SW480 (cell line): ENCODE measurements at regions not wholly inside any gene's neighbourhood (a gene's known extent, or its start where the extent isn't known, plus 50 kb on each side); places are given as distances from the start of the nearest gene placed in this dataset.
"Not testable (repeated sequence)": the region's sequence is repeated elsewhere in the genome, so short reads cannot be mapped to it uniquely, and the experiment has no call there.

Source experiments
- DNase-seq: peaks from one replicate; pipeline ENCODE4 v3.0.0-alpha.2; 2016; ENCODE audit warnings: low spot score

DNA sequence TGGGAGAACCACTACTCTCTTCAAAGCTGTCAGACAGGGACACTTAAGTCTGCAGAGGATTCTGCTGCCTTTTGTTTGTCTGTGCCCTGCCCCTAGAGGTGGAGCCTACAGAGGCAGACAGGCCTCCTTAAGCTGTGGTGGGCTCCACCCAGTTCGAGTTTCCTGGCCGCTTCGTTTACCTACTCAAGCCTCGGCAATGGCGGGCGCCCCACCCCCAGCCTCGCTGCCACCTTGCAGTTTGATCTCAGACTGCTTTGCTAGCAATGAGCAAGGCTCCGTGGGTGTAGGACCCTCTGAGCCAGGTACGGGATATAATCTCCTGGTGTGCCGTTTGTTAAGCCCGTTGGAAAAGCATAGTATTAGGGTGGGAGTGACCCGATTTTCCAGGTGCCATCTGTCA is 267.9 kb upstream of the GRAMD2B start:
- DNase-seq, result not testable (repeated sequence)

DNA sequence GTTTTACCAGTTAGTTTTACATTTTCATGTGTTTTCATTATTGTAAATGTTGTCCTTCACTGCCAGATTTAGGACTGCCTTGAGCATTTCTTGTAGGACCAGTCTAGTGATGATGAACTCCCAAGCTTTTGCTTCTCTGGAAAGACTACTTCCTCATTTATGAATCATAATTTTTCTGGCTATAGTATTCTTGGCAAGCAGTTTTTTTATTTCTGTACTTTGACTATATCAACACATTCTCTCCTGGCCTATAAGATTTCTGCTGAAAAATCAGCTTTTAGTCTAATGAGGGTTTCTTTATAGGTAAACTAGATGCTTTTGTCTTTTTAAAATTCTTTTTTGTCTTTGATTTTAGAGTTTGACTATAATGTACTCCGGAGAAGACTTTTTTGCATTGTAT is 256.8 kb upstream of the GRAMD2B start:
- DNase-seq, result no peak

DNA sequence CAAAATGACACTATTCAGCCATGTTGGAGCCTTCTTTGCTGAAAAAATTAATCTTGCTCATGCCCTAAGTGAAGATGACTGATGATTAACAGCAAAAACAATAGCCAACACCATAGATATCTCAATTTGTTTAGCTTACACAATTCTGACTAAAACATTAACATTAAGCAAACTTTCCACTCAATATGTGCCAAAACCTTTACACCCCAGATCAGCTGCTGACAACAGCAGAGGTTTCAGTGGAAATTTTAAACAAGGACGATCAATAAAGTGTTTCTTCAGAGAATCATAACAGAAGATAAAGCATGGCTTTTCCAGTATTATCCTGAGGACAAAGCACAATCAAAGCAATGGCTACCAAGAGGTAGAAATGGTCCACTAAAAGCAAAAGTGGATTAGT is 254.4 kb upstream of the GRAMD2B start:
- no peak for DNase-seq

DNA sequence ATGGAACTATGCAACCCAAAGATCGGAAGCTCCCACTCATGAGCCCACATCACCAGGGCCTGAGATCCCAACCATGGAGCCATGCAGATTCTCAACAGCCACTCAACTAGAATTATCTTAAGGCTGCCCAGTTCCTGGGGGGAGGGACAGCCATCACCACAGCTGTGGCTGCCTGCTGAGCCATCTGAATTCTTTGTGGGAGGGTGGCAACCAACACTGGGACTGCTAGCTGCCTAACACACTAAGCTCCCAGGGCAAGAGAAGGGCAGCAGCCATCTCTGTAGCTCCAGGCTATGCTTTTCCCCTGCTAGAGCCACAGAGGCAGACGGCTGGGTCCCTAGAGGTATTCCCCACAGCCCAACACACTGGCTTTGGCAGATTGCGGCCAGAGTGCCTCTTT is 251.3 kb upstream of the GRAMD2B start:
- no peak for DNase-seq

DNA sequence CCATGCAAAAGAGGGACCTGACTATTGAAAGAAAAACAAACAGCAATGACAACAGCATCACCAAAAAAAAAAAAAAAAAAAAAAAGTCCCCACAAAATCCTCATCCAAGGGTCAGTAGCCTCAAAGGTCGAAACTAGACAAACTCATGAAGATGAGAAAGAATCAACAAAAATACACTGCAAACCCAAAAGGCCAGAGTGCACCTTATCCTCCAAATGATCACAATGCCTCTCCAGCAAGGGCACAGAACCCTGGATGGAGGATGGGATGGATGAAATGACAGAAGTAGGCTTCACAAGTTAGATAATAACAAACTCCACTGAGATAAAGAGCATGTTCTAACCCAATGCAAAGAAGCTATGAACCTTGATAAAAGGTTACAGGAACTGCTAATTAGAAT is 250.4 kb upstream of the GRAMD2B start:
- no peak for DNase-seq

DNA sequence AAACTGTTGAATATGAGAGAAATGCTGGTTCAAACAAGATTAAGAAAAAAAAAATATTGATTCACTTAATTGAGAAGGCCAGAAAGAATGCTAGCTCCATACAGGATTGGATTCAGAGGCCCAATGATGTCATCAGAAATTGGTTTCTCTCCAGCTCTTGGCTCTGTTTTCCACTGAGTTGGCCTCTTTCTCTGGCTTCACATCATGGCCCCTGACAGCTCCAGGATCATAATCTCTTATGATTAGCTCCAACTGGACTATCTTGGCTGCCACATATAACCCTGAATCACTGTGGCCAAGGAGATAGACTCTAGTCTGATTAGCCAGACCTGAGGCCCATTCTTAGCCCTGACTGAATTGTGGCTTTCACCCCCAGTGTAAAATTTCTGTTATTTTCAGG is 244.7 kb upstream of the GRAMD2B start:
- no peak for DNase-seq

DNA sequence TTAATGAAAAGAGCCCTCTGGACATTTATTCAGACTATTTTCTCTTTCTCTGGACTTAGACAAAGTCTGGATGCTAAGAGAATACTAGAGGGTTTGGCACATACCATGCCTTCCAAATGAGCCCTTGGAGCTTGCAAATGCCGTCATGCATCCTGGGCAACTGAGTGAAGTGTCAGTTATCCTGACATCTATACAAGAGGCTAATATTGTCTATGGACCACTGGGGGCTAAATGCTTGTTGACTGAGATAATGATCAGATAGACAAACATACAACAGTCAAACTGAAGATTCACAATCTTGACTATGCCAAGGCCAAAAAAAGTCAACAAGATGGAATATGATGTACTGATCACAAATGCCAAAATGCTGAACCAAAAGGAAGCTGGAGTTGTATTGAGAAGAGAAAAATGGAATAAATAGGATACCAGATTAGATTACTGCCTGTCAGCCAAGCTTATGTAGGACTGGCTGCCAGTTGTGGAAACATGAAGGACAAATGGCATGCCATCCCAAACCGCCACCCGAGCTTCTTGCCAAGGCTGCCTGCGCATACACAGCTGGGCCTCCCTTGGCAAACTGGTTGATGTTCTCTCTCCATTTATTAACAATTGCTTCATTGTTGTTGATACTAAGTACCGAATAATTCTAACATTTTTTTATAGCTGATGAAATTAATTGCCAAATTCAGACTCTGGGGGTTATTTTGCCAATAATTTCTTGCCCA is 240.1 kb upstream of the GRAMD2B start:
- DNase-seq, result no peak

DNA sequence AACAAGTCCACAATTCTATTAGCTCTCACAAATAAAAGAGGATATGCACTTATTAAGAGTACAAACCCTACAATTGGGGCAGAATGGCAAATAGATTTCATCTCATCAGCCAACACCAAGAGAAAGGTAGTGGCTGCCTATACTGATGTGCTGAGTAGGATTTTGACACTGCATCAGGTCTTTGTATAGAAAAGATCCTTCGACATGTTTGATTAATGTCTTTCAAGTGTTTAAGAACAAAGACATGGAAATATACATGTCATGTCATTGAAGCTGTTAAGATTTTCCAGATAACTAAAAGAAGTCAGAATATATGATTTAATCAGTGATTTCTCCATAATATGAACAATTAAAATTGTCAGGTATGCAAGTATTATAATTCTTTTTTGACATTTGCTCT is 238.7 kb upstream of the GRAMD2B start:
- no peak for DNase-seq

DNA sequence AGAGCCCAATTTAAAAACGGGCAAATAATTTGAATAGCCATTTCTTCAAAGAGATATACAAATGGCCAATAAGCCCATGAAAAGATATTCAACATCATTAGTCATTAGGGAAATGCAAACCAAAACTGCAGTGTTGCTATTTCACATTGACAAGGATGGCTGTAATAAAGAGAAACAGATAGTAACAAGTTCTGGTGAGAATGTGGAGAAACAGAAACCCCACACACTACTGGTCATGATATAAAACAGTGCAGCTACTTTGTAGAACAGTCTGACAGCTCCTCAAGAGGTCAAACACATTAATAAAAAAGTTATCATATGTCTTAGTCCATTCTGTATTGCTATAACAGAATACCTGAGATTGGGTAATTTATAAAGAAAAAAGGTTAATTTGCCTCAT is 237.0 kb upstream of the GRAMD2B start:
- no peak for DNase-seq

DNA sequence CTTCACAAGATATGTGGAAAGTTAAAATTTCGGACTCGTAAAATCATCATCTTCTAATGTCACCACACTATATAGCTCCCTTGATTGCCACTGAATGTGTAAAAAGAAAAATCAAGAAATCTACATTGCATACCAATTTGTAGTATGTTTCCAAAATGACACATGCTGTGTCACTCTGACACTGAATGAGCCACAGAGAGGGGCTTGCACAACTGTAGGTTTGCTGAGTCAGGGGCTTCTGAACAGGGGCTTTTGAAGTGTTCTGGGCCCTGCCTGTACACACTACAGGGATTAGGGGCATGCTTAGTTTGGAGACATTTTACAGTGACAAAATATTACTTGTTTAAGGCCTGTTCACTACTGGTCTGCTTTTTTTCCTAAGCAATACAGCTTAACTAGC is 234.4 kb upstream of the GRAMD2B start:
- DNase-seq, result no peak

DNA sequence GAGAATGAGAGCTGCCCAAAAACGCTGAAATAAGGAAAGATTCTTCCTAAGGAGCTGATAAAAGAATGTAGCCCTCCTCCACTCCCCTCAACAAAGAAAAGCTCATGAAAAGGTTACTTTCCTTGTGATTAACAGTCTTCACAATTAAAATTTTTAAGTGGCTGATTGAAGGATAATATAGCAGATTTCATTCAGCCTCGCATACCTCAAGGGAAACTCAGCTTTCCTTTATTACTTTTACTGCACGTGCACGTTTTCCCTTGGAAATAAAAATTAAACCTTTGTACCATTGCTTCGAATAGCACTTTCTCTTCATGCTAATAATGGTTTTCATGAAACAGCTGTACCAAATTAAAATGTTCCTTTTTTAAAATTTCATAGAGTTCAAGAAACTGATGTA is 234.0 kb upstream of the GRAMD2B start:
- no peak for DNase-seq

DNA sequence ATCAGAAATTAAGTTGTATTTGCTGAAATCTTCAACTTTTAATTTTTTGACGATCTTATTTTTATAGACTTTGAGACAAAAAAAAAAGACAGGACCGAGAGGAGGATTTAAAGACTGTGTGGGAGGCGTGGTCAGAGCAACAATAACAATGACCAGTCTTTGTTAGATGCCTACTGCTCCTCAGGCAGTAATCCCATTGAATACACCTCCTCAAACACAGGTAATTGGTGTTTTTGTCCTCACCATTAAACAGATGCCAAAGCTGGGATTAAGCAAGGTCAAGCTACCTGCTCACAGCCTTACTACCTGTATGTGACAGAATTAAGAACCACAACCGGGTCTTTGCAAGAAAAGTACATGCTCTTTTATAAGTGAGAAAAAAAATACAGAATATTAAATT is 233.3 kb upstream of the GRAMD2B start:
- no peak for DNase-seq

DNA sequence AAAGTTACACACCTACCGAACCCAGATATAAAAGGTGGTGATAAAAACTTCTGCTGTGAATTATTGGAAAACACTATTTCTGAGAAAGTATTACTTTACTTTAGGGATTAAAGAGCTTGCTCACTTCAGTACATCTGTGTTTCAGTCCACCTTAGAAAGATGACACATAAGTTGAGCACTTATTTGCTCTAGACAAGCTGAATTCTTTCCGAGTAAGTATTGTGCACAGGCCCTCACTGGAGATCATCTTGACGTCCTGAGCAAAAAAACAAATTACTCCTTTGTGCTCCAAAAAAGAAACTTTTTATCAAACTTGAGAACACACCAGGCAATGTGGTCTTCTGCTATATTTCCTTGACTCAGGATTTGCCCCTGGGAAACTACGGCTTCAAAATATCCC is 231.0 kb upstream of the GRAMD2B start:
- no peak for DNase-seq

DNA sequence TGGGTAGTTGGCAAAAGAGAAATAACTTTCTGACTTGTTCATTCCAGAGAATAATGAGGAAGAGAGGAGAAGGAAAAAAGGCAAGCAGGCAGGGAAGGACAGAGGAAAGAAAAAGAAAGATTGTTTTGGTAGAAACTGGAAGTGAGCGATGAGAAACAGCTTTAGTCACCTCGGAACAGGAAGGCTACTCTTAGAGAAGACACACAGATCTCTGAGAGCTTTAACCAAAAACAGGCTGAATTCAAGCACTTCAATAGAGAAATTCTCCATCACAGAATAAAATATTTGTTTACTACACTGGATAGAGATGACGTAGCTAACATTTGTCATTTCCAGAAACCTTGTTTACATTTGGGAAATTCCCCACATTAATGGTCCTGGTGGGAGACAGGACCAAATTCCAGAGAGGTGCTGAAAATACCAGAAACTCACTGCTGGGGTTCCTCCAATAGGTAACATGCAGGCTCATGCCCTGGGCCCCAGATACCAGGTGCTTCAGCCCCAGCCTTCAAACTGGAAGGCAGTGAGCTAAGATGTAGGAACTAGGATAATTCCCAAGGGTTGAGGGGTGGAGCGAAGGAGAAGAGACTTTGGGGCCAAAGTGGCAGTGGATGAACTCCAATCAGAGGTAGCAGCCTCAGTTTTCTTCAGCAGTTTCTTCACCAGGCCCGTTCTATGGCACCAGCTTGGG is 227.7 kb upstream of the GRAMD2B start:
- no peak for DNase-seq

DNA sequence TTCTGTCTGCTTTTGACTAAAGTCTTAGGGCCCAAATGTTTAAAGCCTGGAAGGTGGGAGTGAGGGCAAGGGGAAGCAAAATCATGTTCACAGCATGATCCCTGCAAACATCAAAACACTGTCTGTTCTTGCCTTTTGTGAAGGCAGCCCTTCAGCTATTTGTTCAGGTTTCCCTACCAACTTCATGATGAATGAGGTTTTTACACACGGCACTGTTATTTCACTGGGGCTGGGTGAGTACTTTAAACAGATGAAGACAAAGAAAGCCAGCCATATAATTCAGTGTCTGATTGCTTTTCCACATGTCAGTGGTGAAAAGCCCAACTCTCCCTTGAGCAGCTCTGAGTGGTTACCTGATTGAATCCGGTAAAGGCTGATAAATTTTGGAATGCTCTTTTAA is 224.7 kb upstream of the GRAMD2B start:
- DNase-seq, result no peak

DNA sequence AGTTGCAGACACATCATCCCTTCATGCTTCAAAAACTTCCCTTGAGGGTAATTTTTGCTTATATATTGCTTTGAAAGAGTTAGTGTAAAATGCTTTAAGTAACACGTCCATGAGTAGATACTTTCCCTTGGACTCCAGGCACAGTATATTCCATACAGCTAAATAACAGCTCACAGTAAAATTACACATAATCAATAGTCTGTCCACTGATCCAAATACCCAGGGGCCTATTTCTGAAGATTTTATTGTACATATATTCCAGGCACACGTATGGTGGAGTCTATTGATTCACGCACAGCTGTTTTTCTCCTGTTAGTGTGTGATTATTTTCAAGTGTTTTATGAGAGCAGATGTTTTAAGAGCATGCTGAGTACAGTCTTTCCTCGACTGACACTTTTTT is 223.7 kb upstream of the GRAMD2B start:
- DNase-seq, result no peak

DNA sequence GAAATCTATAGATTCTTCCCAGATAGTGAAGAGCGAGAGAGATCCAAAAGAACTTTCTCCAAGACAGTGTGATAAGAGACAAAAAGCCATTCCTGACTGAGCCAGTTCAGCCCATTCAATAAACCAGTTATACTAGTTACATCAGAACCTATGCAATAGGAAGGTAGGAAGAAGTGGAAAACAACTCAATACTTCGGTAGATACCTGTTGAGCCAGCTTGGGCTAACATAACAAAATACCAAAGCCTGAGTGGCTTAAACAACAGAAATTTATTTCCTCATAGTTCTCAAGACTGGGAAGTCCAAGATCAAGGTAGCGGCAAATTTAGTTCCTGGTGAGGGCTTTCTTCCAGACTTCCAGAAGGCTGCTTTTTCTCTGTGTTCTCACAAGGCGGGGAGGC is 214.5 kb upstream of the GRAMD2B start:
- DNase-seq, result no peak

DNA sequence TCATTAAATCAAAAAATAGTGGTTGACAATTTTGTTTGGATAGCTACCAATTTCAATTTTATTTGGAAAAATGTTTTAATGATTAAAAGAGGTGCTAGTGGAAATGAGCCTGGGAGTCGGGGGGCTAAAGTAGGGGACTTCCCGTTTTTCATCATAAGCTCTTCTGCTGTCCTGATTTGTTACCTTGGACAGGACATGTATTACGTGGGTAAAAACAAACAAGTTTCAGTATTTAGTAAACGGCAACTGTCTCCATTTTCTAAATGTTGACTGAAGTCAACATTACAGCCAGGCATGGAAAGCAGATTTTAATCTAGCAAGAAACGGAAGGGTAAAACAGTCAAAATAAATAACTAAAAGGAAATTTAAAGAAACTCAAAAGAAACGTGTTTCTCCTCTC is 212.3 kb upstream of the GRAMD2B start:
- DNase-seq, result no peak

DNA sequence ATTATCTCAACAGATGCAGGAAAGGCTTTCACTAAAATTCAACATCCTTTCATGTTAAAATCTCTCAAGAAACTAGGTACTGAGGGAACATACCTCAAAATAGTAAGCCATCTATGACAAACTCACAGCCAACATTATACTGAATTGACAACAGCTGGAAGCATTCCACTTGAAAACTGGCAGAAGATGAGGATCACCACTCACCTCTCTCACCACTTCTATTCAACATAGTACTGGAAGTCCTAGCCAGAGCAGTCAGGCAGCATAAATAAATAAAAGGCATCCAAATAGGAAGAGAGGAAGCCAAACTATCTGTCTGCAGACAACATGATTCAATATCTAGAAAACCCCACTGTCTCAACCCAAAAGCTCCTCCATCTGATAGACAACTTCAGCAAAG is 203.6 kb upstream of the GRAMD2B start:
- DNase-seq, result no peak

DNA sequence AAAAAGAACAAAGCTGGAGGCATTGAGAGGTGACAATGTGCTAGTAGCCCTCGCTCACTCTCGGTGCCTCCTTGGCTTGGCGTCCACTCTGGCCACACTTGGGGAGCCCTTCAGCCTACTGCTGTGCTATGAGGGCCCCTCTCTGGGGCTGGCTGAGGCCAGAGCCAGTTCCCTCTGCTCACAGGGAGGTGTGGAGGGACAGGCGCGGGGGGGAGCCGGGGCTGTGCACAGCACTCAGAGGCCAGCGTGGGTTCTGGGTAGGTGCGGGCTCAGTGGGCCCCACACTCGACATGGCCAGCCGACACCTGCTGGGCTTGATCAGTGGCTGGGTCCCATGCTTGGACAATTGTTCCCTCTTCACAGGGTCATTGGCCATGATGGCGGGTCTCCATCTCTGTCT is 202.5 kb upstream of the GRAMD2B start:
- DNase-seq, result no peak

DNA sequence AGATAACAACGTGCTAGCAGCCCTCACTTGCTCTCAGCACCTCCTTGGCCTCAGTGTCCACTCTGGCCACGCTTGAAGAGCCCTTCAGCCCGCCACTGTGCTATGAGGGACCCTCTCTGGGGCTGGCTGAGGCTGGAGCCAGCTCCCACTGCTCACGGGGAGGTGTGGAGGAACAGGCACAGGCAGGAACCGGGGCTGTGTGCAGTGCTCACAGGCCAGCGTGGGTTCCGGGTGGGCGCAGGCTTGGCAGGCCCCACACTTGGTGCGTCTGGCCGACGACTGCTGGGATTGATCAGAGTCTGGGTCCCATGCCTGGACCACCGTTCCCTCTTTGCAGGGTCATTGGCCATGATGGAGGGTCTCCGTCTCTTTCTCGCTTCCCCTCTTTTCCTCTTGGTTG is 194.3 kb upstream of the GRAMD2B start:
- no peak for DNase-seq

DNA sequence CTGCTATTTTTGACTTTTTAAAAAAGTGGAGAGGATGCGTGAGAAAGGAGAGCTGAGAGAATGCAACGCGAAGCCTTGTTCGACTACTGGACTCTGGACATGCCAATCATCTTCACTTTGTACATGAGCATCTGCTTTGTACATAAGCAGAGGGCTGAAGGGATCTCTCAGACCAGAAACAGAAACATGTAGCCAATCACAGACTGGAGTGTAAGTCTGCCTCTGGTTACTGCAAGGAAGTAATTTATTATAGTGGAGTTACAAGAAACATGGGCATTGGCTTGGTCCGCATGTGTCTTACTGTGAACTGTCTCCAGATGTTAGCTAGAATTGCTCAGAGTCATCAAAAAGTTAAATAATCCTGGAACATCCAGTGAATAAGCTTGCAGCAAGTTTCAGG is 190.0 kb upstream of the GRAMD2B start:
- no peak for DNase-seq

DNA sequence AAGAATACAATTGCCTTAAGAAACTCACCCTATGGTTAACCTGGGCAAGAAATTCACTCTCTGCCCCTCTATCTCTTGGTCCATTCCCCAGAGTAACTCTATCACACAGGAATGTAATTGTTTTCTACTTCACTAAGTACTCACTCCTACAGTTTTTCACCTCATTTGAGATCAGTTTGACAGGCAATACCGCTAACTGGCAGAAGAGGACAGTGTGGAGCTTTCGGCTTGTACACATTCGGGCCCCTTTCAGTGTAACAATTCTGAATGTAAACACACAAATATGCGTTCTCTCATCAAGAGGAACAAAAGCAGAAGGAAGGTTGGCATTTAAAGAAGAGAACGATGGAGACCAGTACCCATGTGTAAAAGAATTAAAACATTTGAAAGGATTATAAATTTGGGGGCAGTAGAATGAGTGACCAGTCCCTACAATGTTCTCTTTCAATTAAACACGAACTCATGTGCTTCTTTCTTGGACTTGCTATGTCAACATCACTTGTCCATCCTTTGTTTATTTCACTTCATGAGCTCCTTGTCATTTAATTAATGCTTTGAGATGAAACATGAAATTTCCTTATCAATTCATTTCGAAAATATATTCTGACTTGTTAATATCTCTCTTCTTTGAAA is 188.5 kb upstream of the GRAMD2B start:
- peak; percentile 57 for DNase-seq

DNA sequence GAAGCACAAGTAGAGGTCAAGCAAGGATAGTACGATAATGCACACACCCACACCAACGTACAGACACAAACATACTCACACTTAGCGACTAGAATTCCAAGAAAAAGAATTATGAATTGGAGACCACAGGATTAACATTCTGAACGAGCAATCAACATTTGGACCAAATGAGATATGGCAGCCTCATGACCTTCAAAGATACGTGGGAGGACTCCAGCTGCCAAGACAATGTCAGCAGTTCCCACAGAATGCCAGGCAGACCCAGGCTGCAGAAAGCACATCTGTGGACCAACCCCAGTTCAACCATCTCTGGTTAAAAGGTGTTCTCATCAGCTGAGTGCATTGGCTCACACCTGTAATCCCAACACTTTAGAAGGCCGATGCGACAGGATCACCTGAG is 187.6 kb upstream of the GRAMD2B start:
- DNase-seq, result no peak
